OCI-LY3 (cell line): ENCODE measurements at regions not wholly inside any gene's neighbourhood (a gene's known extent, or its start where the extent isn't known, plus 50 kb on each side); places are given as distances from the start of the nearest gene placed in this dataset.

Source experiments
- EZH2phosphoT487 ChIP-seq: fragments of 200-600 bp; shearing (Covaris generic); IDR thresholded peaks from 2 replicates; pipeline ENCODE4 v1.6.1; 2018; ENCODE audit warnings: antibody characterized with exemption, mixed run types, low read depth
- TF ChIP-seq, protein P1 (sequence below): fragments of 200-600, 300-600 bp; sonication (generic); IDR thresholded peaks from 2 replicates; pipeline ENCODE4 v1.5.1; 2014; ENCODE audit warnings: antibody characterized with exemption, low read length, low read depth

DNA sequence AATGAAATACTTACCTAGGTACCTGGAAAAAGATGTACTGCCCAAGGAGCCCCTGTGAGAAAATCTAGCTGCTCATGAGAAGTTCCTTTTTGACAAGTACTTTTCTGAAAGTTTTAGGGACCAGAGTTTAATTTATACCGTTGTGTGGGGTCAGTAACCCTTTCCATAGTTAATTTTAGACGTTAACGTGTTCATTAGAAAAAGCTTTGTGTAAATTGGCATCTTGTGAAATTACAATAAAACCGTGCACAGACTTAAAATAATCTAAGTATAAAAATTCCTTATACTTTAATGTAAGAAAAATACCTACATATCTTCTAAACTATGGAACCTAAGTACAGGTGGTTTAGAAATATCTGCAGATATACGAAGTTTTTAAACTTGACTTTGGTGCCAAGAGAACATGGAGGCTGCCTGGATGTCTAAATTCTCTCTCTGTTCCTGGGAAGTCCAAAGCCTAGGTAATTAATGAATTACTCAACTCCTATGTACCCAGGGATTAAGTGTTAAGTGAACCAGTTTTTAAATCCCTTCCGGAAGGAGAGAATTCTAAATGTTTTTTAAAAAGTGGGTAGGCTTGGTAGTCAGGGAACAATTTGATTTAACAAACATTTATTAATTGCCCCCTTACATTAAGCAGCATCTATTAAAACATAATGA, 50.2 kb upstream of the PDX1 start:
- TF ChIP-seq, protein P1, sequence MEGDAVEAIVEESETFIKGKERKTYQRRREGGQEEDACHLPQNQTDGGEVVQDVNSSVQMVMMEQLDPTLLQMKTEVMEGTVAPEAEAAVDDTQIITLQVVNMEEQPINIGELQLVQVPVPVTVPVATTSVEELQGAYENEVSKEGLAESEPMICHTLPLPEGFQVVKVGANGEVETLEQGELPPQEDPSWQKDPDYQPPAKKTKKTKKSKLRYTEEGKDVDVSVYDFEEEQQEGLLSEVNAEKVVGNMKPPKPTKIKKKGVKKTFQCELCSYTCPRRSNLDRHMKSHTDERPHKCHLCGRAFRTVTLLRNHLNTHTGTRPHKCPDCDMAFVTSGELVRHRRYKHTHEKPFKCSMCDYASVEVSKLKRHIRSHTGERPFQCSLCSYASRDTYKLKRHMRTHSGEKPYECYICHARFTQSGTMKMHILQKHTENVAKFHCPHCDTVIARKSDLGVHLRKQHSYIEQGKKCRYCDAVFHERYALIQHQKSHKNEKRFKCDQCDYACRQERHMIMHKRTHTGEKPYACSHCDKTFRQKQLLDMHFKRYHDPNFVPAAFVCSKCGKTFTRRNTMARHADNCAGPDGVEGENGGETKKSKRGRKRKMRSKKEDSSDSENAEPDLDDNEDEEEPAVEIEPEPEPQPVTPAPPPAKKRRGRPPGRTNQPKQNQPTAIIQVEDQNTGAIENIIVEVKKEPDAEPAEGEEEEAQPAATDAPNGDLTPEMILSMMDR: no peak
- no peak for TF ChIP-seq EZH2phosphoT487
